IPS-20b (cell line): ENCODE measurements at regions not wholly inside any gene's neighbourhood (a gene's known extent, or its start where the extent isn't known, plus 50 kb on each side); places are given as distances from the start of the nearest gene placed in this dataset.

Source experiments
- H3K27ac ChIP-seq: one replicate; pipeline ENCODE4 v1.5.1; 2013; ENCODE audit warnings: low read length
- H3K27me3 ChIP-seq: 2 replicates; pipeline ENCODE4 v1.6.1; 2013; ENCODE audit warnings: mild to moderate bottlenecking, low read length, inconsistent platforms; ENCODE audit not compliant: insufficient read depth
- H3K36me3 ChIP-seq: 2 replicates; pipeline ENCODE4 v1.6.1; 2013; ENCODE audit warnings: low read depth, mild to moderate bottlenecking, inconsistent platforms, low read length, moderate library complexity; ENCODE audit not compliant: insufficient read depth
- H3K4me1 ChIP-seq: 2 replicates; pipeline ENCODE4 v1.6.1; 2013; ENCODE audit warnings: mild to moderate bottlenecking, control low read depth, inconsistent platforms, low read length, moderate library complexity; ENCODE audit not compliant: insufficient read depth
- H3K4me3 ChIP-seq: 2 replicates; pipeline ENCODE4 v1.5.1; 2013; ENCODE audit warnings: mild to moderate bottlenecking, low read length, inconsistent platforms
- H3K9ac ChIP-seq: 2 replicates; pipeline ENCODE4 v1.6.1; 2013; ENCODE audit warnings: low read depth, mild to moderate bottlenecking, inconsistent platforms, low read length, moderate library complexity
- H3K9me3 ChIP-seq: 2 replicates; pipeline ENCODE4 v1.6.1; 2013; ENCODE audit warnings: mild to moderate bottlenecking, low read depth, low read length, inconsistent platforms; ENCODE audit not compliant: insufficient read depth

GRCh38 chr13:97520061-97520460 lies 86.1 kb downstream of the RAP2A start:
- Histone ChIP-seq H3K27ac (no peak overlapping the region), H3K36me3 (no peaks in the 10 kb centered on the region), H3K27me3 (no peaks in the 10 kb centered on the region), H3K9ac (no peak overlapping the region), H3K9me3 (no peaks in the 10 kb centered on the region; the same call in 1 of the 2 replicates), H3K4me3 (no peak overlapping the region), H3K4me1 (no peaks in the 10 kb centered on the region)

DNA sequence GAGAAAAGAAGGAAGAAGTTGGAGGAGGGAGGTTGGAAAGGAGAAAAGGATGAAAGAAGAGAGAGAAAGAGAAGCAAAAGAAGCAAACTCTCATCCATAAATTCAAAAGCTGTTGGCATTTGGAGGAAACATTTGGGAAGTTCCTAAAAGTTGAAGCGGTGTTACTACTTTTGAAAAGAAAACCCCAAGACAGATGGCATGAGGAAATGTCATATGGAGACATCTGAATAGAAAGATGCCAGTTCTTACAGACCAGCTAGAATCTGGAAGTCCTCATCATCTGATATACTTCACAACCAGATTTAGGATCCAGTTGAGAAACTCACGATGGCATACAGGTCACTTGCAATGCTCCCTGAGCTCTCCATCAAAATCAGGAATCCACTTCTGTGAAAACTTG lies 86.9 kb downstream of the RAP2A start:
- Histone ChIP-seq H3K27me3 (no peaks in the 10 kb centered on the region), H3K27ac (no peak overlapping the region), H3K4me1 (no peaks in the 10 kb centered on the region), H3K36me3 (no peaks in the 10 kb centered on the region), H3K9ac (no peak overlapping the region), H3K9me3 (no peaks in the 10 kb centered on the region; the same call in 1 of the 2 replicates), H3K4me3 (no peak overlapping the region)

DNA sequence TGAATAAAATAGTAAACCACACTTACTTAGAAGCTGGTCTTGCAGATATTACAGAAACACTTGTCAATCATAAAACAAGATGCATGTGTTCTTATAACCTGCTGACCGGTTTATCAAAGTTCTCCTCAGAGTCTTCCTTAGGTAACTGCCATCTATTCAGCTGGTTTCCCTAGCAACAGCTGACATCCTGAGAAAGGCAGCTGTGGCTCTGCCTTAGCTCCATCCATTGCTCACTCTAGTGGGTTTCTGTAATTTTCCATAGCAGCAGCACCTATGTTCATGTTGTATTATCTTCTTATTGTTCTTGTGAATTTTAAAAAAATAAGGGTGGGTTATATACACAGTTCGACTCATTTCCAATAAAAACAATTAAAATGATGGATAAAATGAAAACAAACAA lies 87.8 kb downstream of the RAP2A start:
- Histone ChIP-seq H3K36me3 (no peaks in the 10 kb centered on the region), H3K4me1 (no peaks in the 10 kb centered on the region), H3K4me3 (no peak overlapping the region), H3K9ac (no peak overlapping the region), H3K9me3 (no peaks in the 10 kb centered on the region; the same call in 1 of the 2 replicates), H3K27ac (no peak overlapping the region), H3K27me3 (no peaks in the 10 kb centered on the region)

DNA sequence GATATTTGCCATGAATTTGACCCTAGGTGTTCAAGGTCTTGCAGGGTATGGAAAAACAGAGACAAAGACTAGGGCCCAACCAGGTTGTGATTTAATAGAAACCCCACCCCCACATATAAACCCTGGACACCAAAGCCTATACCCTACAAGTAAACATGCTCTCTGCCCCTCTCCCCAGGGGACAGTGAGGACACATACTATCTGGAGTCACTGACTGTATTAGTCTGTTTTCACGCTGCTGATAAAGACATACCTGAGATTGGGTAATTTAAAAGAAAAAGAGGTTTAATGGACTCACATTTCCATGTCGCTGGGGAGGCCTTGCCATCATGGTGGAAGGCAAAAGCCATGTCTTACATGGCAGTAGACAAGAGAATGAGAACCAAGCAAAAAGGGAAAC lies 88.3 kb downstream of the RAP2A start:
- H3K36me3 ChIP-seq: no peaks in the 10 kb centered on the region
- H3K4me1 ChIP-seq: no peaks in the 10 kb centered on the region
- H3K9ac ChIP-seq: no peak overlapping the region
- H3K4me3 ChIP-seq: no peak overlapping the region
- no peaks in the 10 kb centered on the region for H3K27me3 ChIP-seq
- H3K27ac ChIP-seq: no peak overlapping the region
- no peaks in the 10 kb centered on the region; the same call in 1 of the 2 replicates for H3K9me3 ChIP-seq

DNA sequence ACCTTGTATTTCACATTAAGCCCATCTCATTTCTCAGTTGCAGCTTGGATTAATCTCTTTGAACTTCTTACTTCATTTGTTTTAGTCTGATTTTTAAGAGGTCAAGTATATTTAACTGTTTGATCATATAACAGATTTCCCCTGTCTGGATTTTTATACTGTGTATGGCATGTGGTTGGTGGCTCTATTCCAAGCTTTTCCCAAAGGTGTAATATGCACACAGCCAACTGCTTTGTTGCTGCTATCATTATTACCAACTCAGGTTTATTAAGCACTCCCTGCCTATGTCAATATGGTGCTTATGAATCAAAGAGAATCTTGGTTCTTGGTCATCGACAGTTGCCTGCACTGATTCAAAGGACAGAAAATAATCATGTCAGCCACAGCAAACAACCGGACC lies 92.6 kb downstream of the RAP2A start:
- Histone ChIP-seq H3K9ac (no peak overlapping the region), H3K9me3 (no peaks in the 10 kb centered on the region; the same call in 1 of the 2 replicates), H3K27me3 (no peaks in the 10 kb centered on the region), H3K36me3 (no peaks in the 10 kb centered on the region), H3K4me3 (no peak overlapping the region), H3K4me1 (no peaks in the 10 kb centered on the region), H3K27ac (no peak overlapping the region)

GRCh38 chr13:97528518-97528917 lies 94.5 kb downstream of the RAP2A start:
- no peak overlapping the region for H3K9ac ChIP-seq
- no peaks in the 10 kb centered on the region for H3K27me3 ChIP-seq
- no peak overlapping the region for H3K4me3 ChIP-seq
- no peaks in the 10 kb centered on the region for H3K4me1 ChIP-seq
- no peak overlapping the region for H3K27ac ChIP-seq
- H3K9me3 ChIP-seq: no peaks in the 10 kb centered on the region; the same call in 1 of the 2 replicates
- H3K36me3 ChIP-seq: no peaks in the 10 kb centered on the region

GRCh38 chr13:97534540-97534939 lies 100.6 kb downstream of the RAP2A start:
- H3K4me3 ChIP-seq: no peak overlapping the region
- H3K27ac ChIP-seq: no peak overlapping the region

DNA sequence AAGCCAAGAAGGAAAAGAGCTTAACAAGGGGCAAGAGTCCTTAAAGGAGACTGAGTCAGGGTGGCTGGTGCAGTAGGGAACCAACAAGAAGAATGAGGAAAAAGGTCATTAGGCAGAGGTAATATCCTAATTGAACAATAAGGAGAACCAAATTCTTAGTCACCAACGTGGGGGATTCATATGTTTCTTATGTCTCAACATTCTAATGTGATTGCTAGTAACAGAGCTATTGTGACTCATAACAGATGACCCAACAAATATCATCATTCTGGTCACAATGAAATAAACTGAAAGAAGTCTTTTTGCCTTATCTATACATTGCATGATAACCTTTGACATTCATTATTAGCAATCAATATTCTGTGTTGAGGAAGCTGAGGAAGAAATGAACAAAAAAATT lies 101.6 kb downstream of the RAP2A start:
- Histone ChIP-seq H3K27me3 (no peaks in the 10 kb centered on the region), H3K4me3 (no peak overlapping the region), H3K27ac (no peak overlapping the region), H3K9ac (no peak overlapping the region), H3K9me3 (no peaks in the 10 kb centered on the region), H3K36me3 (no peaks in the 10 kb centered on the region), H3K4me1 (no peaks in the 10 kb centered on the region)

More at GRCh38 chr13:97534540-97534939, 100.6 kb downstream of the RAP2A start:
- Histone ChIP-seq H3K4me1 (no peaks in the 10 kb centered on the region), H3K36me3 (no peaks in the 10 kb centered on the region), H3K27me3 (no peaks in the 10 kb centered on the region), H3K9me3 (no peaks in the 10 kb centered on the region), H3K9ac (no peak overlapping the region)

DNA sequence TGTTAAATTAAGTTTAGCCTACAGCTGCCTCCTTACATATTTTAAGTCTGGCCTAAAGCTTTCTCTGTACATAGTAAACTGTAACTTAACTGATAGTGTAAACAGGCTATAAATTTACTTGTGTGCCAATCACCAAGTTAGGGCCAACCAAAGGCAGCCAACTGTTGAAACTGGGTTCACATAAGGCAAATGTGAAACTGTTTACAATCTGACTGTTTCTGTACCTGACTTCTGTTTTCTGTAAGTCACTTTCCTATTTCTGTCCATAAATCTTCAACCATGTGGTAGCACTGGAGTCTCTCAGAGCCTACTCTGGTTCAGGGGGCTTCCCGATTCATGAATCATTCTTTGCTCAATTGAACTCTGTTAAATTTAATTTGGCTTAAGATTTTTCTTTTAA lies 103.1 kb downstream of the RAP2A start:
- Histone ChIP-seq H3K9ac (no peak overlapping the region), H3K9me3 (no peaks in the 10 kb centered on the region), H3K36me3 (no peaks in the 10 kb centered on the region), H3K27ac (no peak overlapping the region), H3K27me3 (no peaks in the 10 kb centered on the region), H3K4me1 (no peaks in the 10 kb centered on the region), H3K4me3 (no peak overlapping the region)

DNA sequence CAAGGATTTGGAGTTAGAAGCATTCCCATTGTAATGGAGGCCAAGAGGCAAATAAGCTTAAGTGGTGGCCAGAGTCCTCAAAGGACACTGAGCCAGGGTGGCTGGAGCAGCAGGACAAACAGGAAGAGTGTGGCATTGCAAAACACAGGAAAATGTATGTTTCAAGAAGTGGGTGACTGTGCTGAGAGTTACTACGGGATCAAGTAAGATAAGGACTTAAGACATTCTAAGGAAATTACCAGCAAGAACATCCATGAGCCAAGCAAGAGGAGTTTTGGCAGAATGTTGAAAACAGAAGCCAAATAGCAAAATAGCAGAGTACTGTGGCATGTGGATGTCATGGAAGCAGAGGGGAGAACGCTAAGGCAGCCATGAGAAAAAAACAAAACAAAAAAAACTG lies 104.2 kb downstream of the RAP2A start:
- Histone ChIP-seq H3K36me3 (no peaks in the 10 kb centered on the region), H3K9me3 (no peaks in the 10 kb centered on the region), H3K4me1 (no peaks in the 10 kb centered on the region), H3K4me3 (no peak overlapping the region), H3K9ac (no peak overlapping the region), H3K27me3 (no peaks in the 10 kb centered on the region), H3K27ac (no peak overlapping the region)

DNA sequence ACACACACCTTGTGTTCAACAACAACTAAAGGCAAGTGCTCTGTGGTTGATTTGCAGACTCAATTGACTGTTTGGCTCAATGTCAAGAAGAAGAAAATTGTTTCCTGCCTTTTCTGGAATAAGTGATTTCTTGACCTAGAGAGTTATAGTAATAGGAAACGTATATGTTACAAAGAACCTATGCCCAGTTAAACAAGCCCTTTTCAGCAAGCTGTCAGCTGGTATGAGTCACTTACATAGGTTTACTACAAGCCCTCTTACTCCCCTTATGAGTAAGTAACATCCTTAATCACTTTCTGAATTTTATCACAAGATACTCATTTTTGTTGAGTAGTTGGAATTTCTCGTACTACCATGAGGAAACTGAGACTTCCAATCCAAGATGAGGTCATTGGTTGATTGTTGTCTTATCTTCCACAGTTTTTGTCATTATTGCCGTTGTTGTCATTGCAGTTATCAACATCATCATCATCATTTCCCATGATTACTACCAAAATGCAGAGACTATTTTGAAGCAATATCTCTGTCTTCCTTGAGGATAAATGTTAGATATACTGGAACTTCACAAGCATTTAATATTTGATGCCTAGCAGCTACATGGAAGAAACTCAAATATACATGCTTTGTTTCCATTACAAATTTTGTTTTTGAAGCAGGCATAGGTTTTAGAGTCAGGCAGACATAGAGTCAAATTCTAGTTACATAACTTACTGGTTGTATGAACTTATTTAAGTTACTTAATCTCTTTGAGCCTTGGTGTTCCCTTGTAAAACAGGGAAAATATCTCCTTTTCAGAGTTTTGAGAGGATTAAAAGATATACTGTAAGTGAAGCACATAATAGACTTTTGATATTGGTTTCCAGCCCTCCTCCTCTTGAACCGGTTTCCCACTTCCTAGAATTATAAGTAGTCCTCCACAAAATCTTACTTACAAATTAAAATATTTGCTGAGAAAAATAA lies 106.0 kb downstream of the RAP2A start:
- H3K36me3 ChIP-seq: no peaks in the 10 kb centered on the region
- H3K27me3 ChIP-seq: no peaks in the 10 kb centered on the region
- no peak overlapping the region for H3K4me3 ChIP-seq
- no peak overlapping the region for H3K27ac ChIP-seq
- H3K9me3 ChIP-seq: no peaks in the 10 kb centered on the region
- peaks cover 5% of the 10 kb centered on the region; the same call in 1 of the 2 replicates for H3K4me1 ChIP-seq
- H3K9ac ChIP-seq: no peak overlapping the region

- H3K36me3 ChIP-seq: no peaks in the 10 kb centered on the region
- H3K9ac ChIP-seq: no peak overlapping the region
- no peaks in the 10 kb centered on the region for H3K27me3 ChIP-seq
- no peak overlapping the region for H3K27ac ChIP-seq
- H3K9me3 ChIP-seq: no peaks in the 10 kb centered on the region
- H3K4me1 ChIP-seq: peaks cover 5% of the 10 kb centered on the region; the same call in 1 of the 2 replicates
- no peak overlapping the region for H3K4me3 ChIP-seq
These were observed 106.7 kb downstream of the RAP2A start for GRCh38 chr13:97540696-97541095.
